ENCODE measurements at regions not wholly inside any gene's neighbourhood (a gene's known extent, or its start where the extent isn't known, plus 50 kb on each side); places are given as distances from the start of the nearest gene placed in this dataset.
"Not testable (repeated sequence)": the region's sequence is repeated elsewhere in the genome, so short reads cannot be mapped to it uniquely, and the experiment has no call there.

GRCh38 chr6:17002123-17002522 is 99.7 kb upstream of the STMND1 start:
- H3K36me3 Mint-ChIP-seq = no peaks in the 10 kb centered on the region
- no peak for DNase-seq
- H3K9me3 Mint-ChIP-seq = peaks cover 0 to 3% (median 0%) of the 10 kb centered on the region in 6 donors
- no peak overlapping the region for H3K4me3 Mint-ChIP-seq
- H3K4me1 Mint-ChIP-seq = no peaks in the 10 kb centered on the region
- H3K27me3 Mint-ChIP-seq (ENCODE audit: low read depth in 3 of 3) = peaks cover 2 to 22% (median 10%) of the 10 kb centered on the region in 3 donors
- no peak overlapping the region for H3K27ac Mint-ChIP-seq

GRCh38 chr6:17001188-17001587 is 100.7 kb upstream of the STMND1 start:
- Mint-ChIP-seq H3K4me3 (no peak overlapping the region), H3K27me3 (ENCODE audit: low read depth in 3 of 3) (peaks cover 8 to 17% (median 10%) of the 10 kb centered on the region in 3 donors), H3K27ac (no peak overlapping the region), H3K36me3 (no peaks in the 10 kb centered on the region), H3K4me1 (no peaks in the 10 kb centered on the region), H3K9me3 (no peaks in the 10 kb centered on the region)
- no peak for DNase-seq

- Mint-ChIP-seq H3K27ac (no peak overlapping the region), H3K36me3 (no peaks in the 10 kb centered on the region), H3K4me1 (no peaks in the 10 kb centered on the region), H3K9me3 (no peaks in the 10 kb centered on the region), H3K27me3 (ENCODE audit: low read depth in 3 of 3) (peaks cover 6 to 16% (median 9%) of the 10 kb centered on the region in 3 donors), H3K4me3 (no peak overlapping the region)
- no peak for DNase-seq
These were observed 102.1 kb upstream of the STMND1 start for GRCh38 chr6:16999491-17000436.

- no peak for DNase-seq
- Mint-ChIP-seq H3K27ac (no peak overlapping the region), H3K27me3 (ENCODE audit: low read depth in 3 of 3) (peaks cover 9 to 14% (median 13%) of the 10 kb centered on the region in 3 donors), H3K4me3 (no peak overlapping the region), H3K9me3 (no peaks in the 10 kb centered on the region), H3K4me1 (no peaks in the 10 kb centered on the region), H3K36me3 (no peaks in the 10 kb centered on the region)
These were observed 103.4 kb upstream of the STMND1 start for GRCh38 chr6:16998461-16998860.

- Mint-ChIP-seq H3K4me3 (no peak overlapping the region), H3K27me3 (ENCODE audit: low read depth in 3 of 3) (peaks cover 10 to 15% (median 15%) of the 10 kb centered on the region in 3 donors), H3K4me1 (no peaks in the 10 kb centered on the region), H3K36me3 (no peaks in the 10 kb centered on the region), H3K27ac (no peak overlapping the region), H3K9me3 (no peaks in the 10 kb centered on the region)
- no peak for DNase-seq
These were observed 106.2 kb upstream of the STMND1 start for GRCh38 chr6:16995511-16996250.

- H3K9me3 Mint-ChIP-seq = peaks cover 0 to 10% (median 6%) of the 10 kb centered on the region in 6 donors
- peaks cover 5 to 6% (median 6%) of the 10 kb centered on the region in 3 donors for H3K36me3 Mint-ChIP-seq
- H3K4me1 Mint-ChIP-seq = no peaks in the 10 kb centered on the region
- DNase-seq = no peak
- no peak overlapping the region for H3K4me3 Mint-ChIP-seq
- peaks cover 11 to 18% (median 12%) of the 10 kb centered on the region in 3 donors for H3K27me3 Mint-ChIP-seq (ENCODE audit: low read depth in 3 of 3)
- no peak overlapping the region for H3K27ac Mint-ChIP-seq
These were observed 108.5 kb upstream of the STMND1 start for GRCh38 chr6:16993396-16993795.

GRCh38 chr6:16991981-16992629 is 109.7 kb upstream of the STMND1 start:
- peaks cover 12 to 14% (median 12%) of the 10 kb centered on the region in 3 donors for H3K27me3 Mint-ChIP-seq (ENCODE audit: low read depth in 3 of 3)
- no peaks in the 10 kb centered on the region for H3K4me1 Mint-ChIP-seq
- H3K4me3 Mint-ChIP-seq = no peak overlapping the region
- H3K27ac Mint-ChIP-seq = no peak overlapping the region
- peaks cover 0 to 14% (median 7%) of the 10 kb centered on the region in 6 donors for H3K9me3 Mint-ChIP-seq
- peaks cover 5 to 6% (median 6%) of the 10 kb centered on the region in 3 donors for H3K36me3 Mint-ChIP-seq
- DNase-seq = no peak

- H3K36me3 Mint-ChIP-seq, H3K4me3 Mint-ChIP-seq, H3K4me1 Mint-ChIP-seq, DNase-seq, H3K27ac Mint-ChIP-seq: not testable (repeated sequence)
- Mint-ChIP-seq H3K9me3 (peaks cover 0 to 14% (median 7%) of the 10 kb centered on the region in 6 donors), H3K27me3 (ENCODE audit: low read depth in 3 of 3) (peaks cover 6 to 13% (median 12%) of the 10 kb centered on the region in 3 donors)
These were observed 111.9 kb upstream of the STMND1 start for GRCh38 chr6:16989976-16990375.

- peaks cover 0 to 14% (median 7%) of the 10 kb centered on the region in 6 donors for H3K9me3 Mint-ChIP-seq
- no peak overlapping the region for H3K4me3 Mint-ChIP-seq
- no peak for DNase-seq
- peaks cover 6 to 16% (median 13%) of the 10 kb centered on the region in 3 donors for H3K27me3 Mint-ChIP-seq (ENCODE audit: low read depth in 3 of 3)
- no peak overlapping the region for H3K27ac Mint-ChIP-seq
- H3K36me3 Mint-ChIP-seq = peaks cover 5 to 6% (median 6%) of the 10 kb centered on the region in 3 donors
- H3K4me1 Mint-ChIP-seq = peaks cover 2 to 4% of the 10 kb centered on the region in 2 donors
These were observed 112.5 kb upstream of the STMND1 start for GRCh38 chr6:16989382-16989781.

GRCh38 chr6:16987996-16988395 is 113.9 kb upstream of the STMND1 start:
- peaks cover 0 to 14% (median 7%) of the 10 kb centered on the region in 6 donors for H3K9me3 Mint-ChIP-seq
- peaks cover 5 to 18% (median 10%) of the 10 kb centered on the region in 3 donors for H3K27me3 Mint-ChIP-seq (ENCODE audit: low read depth in 3 of 3)
- H3K27ac Mint-ChIP-seq = no peak overlapping the region
- no peak for DNase-seq
- peaks cover 2 to 4% of the 10 kb centered on the region in 2 donors for H3K4me1 Mint-ChIP-seq
- H3K36me3 Mint-ChIP-seq = peaks cover 5 to 6% (median 6%) of the 10 kb centered on the region in 3 donors
- H3K4me3 Mint-ChIP-seq = no peak overlapping the region

- Mint-ChIP-seq H3K36me3 (peaks cover 5 to 6% (median 6%) of the 10 kb centered on the region in 3 donors), H3K9me3 (peaks cover 0 to 14% (median 7%) of the 10 kb centered on the region in 6 donors), H3K4me3 (no peak overlapping the region), H3K27me3 (ENCODE audit: low read depth in 3 of 3) (peaks cover 5 to 15% (median 6%) of the 10 kb centered on the region in 3 donors), H3K4me1 (peaks cover 2 to 5% of the 10 kb centered on the region in 2 donors), H3K27ac (no peak overlapping the region)
- DNase-seq = no peak
These were observed 116.2 kb upstream of the STMND1 start for GRCh38 chr6:16985513-16986284.

- peaks cover 10 to 27% (median 13%) of the 10 kb centered on the region in 3 donors for H3K27me3 Mint-ChIP-seq (ENCODE audit: low read depth in 3 of 3)
- H3K4me1 Mint-ChIP-seq = peaks cover 15 to 30% of the 10 kb centered on the region in 2 donors
- H3K27ac Mint-ChIP-seq = no peak overlapping the region
- H3K36me3 Mint-ChIP-seq = no peaks in the 10 kb centered on the region
- peaks cover 0 to under 1% (median 0%) of the 10 kb centered on the region in 6 donors for H3K9me3 Mint-ChIP-seq
- DNase-seq = no peak
- H3K4me3 Mint-ChIP-seq = no peak overlapping the region
These were observed 119.0 kb upstream of the STMND1 start for GRCh38 chr6:16982807-16983206.

All from immature natural killer cell (primary cell).